ENCODE measurements at regions not wholly inside any gene's neighbourhood (a gene's known extent, or its start where the extent isn't known, plus 50 kb on each side); places are given as distances from the start of the nearest gene placed in this dataset.
"Not testable (repeated sequence)": the region's sequence is repeated elsewhere in the genome, so short reads cannot be mapped to it uniquely, and the experiment has no call there.

DNA sequence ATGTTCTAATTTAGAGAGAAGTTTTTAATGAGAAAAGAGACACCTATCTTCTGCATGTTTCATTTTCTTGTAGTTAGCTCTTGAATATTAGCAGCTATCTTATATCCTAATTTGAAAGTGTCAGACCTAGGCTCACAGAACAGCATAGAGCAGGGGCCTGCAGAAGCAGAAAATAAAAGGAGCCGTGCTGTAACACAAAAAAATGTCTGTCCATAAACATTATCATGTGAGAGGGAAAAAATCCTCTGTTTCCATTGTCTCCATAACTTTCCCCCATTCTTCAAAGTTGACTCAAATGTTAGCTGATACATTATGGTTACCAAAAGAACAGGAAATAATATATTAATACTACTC lies 329.2 kb upstream of the EPHA5 start:
- DNase-seq (ENCODE audit: extremely low read depth in 1 of 2, low read depth in 1 of 2) = no peak

DNA sequence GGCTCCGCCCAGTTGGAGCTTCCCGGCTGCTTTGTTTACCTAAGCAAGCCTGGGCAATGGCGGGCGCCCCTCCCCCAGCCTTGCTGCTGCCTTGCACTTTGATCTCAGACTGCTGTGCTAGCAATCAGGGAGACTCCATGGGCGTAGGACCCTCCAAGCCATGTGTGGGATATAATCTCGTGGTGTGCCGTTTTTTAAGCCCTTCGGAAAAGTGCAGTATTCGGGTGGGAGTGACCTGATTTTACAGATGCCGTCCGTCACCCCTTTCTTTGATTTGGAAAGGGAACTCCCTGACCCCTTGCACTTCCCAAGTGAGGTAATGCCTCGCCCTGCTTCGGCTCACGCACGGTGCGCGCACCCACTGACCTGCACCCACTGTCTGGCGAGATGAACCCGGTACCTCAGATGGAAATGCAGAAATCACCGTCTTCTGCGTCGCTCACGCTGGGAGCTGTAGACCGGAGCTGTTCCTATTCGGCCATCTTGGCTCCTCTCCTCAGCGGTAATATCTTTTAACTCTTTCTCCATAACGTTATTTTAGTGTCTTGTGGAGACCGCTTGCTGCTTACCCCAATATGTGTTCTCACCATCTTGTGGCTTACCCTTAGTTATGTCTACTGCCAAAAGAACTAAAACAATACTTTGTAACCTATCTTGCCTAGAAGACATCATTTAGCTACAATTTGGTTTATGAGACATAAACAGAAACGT lies 328.7 kb upstream of the EPHA5 start:
- DNase-seq (ENCODE audit: extremely low read depth in 1 of 2, low read depth in 1 of 2) = not testable (repeated sequence)

DNA sequence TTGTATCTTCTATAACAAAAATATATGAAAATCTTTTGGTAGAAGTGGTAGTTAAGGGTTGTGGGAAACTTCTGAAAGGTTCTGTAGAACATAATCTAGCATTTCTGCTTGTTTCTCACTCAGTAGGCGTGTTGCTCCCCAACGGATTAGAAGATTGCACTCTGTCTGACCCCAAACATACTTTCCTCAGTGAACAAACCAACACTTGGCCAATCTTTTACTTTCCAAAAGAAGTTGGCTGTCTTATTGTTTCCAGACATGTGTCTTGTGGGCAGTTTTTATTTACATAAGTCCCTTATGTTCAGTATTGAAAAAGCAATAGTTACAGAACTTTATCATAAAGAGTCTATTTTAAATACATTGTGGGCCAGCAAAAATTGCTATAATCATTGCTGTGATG lies 312.8 kb upstream of the EPHA5 start:
- DNase-seq (ENCODE audit: extremely low read depth in 1 of 2, low read depth in 1 of 2) = no peak

DNA sequence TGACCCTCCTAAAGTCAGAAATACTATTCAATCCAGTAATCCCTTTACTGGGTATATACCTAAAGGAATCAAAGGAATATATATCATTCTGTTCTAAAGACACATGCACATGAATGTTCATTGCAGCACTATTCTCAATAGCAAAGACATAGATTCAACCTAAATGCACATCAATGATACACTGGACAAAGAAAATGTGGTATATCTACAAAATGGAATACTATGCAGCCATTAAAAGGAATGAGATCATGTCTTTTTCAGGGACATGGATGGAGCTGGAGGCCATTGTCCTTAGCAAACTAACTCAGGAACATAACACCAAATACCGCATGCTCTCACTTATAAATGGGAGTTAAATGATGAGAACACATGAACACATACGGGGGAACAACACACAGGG lies 306.0 kb upstream of the EPHA5 start:
- DNase-seq (ENCODE audit: extremely low read depth in 1 of 2, low read depth in 1 of 2) = no peak

DNA sequence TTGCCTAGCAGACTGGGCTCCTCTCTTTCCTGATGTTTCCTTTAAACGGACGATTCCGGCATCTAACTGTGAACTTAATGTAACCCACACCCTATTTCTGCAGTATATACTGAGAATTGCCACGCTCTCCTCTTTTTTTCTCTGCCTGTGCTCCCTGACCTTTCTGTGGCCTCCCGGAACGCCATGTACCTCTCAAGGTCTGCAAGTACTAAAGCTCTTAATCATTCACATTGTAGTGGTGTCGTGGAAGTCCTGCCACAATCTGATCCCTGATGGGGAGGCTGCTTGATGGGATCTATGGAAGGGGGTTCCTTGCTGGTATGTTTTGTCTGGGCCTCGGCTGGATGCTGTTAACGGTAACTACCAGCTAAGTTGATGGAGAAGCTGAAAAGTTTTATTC lies 302.9 kb upstream of the EPHA5 start:
- no peak for DNase-seq (ENCODE audit: extremely low read depth in 1 of 2, low read depth in 1 of 2)

DNA sequence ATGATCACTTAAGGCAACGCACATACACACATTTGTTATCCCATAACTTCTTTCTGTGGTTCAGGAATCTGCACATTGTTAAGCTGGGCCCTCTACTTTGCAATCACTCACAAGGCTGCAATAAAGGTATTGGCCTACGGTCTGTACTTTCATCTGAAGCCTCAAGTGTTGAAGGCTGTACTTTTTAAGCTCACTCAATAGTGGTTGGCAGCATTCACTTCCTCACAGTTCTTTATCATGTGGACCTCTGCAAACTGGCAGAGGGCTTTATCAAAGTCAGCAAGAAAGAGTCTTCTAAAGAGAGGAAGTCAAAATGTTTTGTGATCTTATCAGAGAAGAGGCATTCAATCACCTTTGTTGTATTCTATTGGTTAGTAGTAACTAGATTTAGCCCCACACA lies 301.4 kb upstream of the EPHA5 start:
- DNase-seq (ENCODE audit: extremely low read depth in 1 of 2, low read depth in 1 of 2) = no peak

DNA sequence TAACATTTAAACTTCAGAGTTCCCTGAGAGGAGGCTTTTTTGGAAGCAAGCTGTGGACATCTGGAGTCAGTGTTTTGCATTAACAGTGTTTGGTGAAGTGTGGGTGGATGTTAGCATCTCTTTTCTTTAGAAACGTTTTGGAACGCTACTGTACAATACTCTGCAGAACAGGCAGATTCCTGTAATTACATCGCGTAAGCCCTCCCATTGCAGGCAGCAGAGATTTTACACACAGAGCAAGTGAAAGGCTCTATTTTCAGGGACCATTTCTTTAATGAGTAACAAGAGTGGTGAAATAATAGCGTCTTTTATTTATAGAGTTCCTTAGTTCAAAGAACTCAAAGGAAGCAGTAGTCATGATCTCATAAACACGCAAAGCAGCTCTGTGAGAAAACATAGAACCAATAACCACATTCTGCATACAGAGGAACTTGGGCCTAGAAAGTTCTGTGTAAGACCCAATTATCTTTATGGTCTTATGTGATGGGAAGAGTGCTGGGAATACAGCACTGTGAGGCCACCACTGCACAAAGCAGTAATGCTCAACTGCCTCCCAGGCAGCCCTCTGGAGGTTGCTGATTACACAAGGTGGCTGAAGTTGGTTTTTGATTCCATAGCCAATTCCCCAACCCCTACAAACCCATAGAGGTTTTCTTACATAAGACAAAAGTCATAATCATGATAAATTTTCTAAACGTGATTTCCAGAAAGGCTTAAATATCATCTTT lies 298.7 kb upstream of the EPHA5 start:
- no peak for DNase-seq (ENCODE audit: extremely low read depth in 1 of 2, low read depth in 1 of 2)

DNA sequence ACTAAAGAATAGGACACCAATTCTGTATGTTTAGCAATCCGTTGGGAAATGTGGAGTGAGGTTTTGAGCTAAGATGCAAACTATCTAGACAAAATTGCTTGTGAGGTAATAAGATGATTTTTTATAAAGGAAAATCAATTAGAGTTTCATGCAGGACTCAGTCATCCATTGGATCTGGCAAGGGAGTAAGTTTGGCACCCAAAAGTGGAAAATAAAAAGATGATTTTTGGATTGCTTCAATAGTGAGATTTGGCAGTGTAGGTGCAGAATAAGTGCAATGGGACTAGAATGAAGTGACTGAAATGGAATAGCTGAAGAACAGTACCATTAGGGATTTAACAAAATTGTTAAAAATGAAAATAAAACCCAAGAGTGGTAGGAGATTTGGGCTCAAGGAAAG lies 290.5 kb upstream of the EPHA5 start:
- DNase-seq (ENCODE audit: extremely low read depth in 1 of 2, low read depth in 1 of 2) = no peak

DNA sequence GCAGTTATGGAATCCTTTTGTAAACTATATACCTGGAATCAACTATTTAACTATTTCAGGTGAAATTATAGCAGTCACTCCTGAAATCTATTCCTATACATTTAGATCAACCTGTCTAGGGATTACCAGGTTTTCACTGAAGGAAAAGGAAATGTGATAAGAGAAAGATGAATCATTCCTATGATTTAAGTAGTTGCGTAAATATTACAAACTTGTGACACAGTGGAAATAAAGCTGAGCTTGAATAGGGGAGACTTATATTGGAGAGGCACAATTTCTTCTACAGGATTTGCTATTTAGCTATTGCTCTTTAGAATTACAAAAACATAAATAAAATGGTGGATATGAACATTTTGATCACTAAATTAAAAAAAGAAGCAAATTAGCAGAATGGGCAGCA lies 284.1 kb upstream of the EPHA5 start:
- no peak for DNase-seq (ENCODE audit: extremely low read depth in 1 of 2, low read depth in 1 of 2)

DNA sequence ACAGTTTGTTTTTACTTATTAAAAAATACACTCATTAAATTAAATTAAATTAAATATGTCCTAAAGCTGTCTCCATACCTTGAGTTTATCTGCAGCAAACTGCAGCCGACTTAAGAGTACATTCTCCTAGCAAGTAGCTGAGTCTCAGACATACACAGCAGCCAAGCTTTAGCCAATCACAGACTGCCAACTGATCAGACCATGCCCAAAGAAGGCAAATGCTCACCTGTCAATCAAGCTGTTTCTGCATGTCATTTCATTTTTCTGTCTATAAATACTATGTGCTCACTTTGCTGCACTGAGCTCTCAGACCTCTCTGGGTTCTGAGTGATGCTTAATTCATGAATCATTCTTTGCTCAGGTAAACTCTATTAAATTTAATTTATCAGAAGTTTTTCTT lies 280.9 kb upstream of the EPHA5 start:
- no peak for DNase-seq (ENCODE audit: extremely low read depth in 1 of 2, low read depth in 1 of 2)

DNA sequence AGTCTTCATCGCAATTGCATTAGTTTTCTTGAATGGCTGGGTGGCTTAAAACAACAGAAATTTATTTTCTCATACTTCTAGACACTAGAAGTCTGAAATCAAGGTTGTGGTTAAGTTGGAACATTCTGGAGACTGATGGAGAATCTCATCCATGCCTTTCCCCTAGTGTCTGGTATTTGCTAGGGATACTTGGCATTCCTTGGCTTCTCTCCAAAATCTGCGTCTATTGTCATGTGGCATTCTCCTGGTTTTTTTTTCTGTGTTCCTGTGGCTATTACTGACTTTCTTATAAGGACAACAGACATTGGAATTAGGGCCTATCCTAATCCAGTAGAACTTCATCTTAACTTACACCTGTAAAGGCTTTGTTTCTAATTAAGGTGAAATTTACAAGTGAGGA lies 272.8 kb upstream of the EPHA5 start:
- DNase-seq (ENCODE audit: extremely low read depth in 1 of 2, low read depth in 1 of 2) = no peak

DNA sequence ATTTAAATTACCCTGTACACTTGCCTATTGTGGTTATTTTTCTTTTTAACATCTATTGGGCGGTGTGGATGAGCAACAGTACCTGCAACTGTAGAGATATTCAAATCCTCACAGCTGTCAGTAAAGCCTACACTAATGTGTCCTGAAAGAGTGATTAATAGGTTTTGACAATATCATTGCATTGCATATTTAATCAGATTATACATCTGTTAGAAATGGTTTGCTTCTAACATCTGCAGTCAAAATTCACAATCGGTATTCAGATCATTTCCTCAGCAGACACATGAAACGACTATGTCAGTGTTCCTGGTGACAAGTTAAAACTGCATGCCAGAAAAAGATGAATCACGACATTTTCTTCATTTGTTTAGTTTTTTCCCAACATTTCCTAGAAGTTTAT lies 254.6 kb upstream of the EPHA5 start:
- DNase-seq (ENCODE audit: extremely low read depth in 1 of 2, low read depth in 1 of 2) = no peak

DNA sequence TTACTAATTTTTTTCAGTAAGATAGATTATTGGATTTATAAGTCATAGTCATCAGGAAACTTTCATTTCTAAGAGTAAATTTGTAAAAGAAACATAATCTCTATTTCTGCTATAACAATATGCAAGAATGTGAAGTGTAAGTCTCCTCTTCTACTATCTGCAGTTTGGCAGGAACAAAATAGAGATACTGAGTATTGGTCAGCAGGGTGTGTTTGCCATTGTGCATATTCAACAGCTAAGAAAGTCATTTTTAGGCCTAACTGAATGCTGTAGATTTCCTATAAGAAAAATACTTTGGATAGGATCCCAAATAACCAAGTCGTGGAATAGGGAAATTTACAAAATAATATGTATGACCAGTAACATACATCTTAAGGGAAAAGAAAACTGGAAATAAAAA lies 253.3 kb upstream of the EPHA5 start:
- no peak for DNase-seq (ENCODE audit: extremely low read depth in 1 of 2, low read depth in 1 of 2)

DNA sequence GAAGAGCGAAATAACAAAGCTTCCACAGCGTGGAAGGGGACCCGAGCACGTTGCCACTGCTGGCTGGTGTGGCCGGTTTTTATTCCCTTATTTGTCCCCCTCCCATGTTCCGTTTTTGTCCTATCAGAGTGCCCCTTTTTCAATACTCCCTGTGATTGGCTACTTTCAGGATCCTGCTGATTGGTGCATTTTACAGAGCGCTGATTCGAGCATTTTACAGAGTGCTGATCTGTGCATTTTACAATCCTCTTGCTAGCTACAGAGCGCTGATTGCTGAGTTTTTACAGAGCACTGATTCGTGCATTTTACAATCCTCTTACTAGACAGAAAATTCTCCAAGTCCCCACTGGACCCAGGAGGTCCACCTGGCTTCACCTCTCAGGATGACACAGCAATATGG lies 250.9 kb upstream of the EPHA5 start:
- no peak for DNase-seq (ENCODE audit: extremely low read depth in 1 of 2, low read depth in 1 of 2)

DNA sequence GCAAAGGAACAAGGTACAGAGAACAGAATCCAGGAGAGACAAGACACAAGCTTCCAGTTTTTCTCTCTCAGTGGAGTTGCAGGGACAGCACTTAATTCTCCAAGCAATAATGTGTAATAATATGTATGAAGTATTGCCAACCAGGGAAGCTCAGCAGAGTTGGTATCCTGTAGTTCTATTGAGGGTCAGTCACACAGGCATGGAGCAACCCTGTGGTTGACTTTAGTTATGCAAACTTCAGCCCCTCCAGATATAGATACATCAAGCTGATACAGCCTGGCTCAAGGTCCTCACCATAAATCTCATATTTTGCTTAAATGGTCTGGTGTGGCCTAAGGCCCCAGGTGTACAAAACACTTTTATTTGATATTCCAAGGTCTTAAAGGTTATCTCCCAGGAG lies 248.6 kb upstream of the EPHA5 start:
- no peak for DNase-seq (ENCODE audit: extremely low read depth in 1 of 2, low read depth in 1 of 2)

DNA sequence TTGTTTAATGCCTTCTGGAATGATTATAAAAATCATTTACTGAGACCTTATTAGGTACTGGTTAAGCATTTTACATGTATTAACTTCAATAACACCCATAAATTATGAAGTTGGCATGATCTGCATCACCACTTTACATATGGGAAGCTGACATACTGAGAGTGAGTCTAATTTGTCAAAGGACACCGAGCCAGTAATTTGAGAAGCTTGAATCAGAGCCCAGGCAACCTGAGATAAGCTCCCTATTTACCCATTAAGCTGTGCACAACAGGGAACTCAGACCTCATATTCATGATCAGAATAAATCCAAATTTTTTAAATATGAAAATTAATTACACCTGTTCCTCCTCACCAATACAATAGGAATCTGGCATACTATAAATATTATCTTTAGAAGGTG lies 247.9 kb upstream of the EPHA5 start:
- DNase-seq (ENCODE audit: extremely low read depth in 1 of 2, low read depth in 1 of 2) = no peak

DNA sequence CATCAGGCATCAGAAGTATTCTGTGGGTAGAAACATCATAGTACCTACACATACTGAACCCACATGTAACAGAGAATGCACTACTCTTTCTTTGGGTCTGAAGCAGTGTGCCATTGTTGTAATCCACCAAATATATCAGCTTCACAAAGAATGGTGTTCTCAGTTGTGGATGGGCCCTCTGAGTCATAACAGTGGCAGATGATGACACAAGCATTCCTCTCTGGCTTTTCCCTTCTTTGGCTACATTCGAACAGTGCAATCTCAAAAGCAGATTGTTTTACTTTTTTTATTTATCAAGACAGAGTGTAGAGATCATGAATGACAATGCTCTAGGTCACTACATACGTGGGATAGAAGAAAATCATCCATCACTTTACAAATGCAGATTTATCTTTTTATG lies 247.2 kb upstream of the EPHA5 start:
- no peak for DNase-seq (ENCODE audit: extremely low read depth in 1 of 2, low read depth in 1 of 2)

DNA sequence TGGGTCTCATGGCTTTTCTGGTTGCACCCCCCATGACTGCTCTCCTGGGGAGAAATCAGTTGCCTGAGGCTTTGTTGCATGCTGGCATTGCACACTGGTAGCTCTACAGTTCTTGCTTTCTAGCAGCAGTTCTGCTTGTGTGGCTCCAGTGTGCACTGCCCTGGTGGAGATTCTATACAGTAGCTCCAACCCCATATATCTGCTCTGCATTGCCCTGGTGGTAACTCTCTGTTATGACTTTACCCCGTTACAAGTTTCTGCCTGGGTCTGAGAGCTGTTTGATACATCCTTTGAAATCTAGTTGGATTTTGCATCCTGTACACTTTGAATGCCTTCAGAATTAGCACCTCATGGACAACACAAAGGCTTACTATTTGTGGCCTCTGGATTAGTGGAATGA lies 241.4 kb upstream of the EPHA5 start:
- no peak for DNase-seq (ENCODE audit: extremely low read depth in 1 of 2, low read depth in 1 of 2)

DNA sequence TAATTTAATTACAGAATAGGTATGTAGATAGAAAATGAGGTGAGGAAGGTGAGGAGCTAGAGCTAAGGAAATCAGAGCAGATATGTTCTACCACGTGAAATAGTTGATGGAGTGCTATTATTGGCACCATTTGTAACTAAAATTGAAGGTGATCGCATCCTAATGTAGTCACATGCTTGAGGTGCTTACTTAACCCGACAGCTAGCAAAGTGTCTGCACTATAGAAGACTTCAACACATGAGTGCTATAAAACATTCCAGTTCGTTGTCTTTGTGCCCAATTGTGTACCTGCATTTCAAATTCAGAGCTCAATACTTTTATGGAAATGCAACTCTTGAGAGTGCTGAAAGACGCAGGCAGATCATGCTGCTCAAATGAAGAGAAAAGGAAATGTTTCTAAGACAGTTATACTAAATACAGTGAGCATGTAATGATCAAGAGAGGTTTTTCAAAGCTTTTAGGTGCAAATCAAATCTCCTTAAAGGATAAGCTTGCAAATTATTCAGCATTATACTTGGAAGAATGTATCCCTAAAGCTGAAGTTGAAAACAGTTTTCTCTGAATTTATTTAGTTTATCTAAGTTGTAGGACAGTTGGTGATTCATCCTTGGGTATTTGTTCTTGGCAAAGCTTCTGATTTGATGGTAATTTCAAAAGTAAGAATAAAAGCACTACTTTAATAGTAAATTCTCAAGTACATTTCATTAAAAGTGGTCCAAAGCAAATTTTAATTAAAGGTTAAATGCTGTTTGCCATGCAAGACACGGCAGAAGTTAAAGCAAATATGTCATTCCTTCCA lies 223.9 kb upstream of the EPHA5 start:
- DNase-seq (ENCODE audit: extremely low read depth in 1 of 2, low read depth in 1 of 2) = no peak

DNA sequence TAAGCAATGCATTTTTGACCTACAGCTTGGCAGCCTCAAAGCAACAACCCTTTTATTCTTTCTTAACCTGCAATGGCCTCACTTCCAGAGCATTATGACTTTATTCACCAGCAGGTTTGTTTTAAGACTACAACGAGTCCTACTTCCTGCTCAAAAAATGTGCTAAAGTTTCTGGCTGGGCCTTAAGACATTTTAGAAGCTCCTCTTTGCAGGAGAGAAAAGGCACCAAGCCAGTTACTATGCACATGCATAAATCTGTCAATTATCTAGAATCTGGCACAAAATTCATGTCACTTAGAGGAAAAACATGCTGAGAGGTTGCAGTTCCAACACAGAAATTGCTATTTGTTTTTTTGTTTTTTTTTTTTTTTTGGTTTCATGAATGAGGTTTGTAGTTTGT lies 223.0 kb upstream of the EPHA5 start:
- DNase-seq (ENCODE audit: extremely low read depth in 1 of 2, low read depth in 1 of 2) = no peak

DNA sequence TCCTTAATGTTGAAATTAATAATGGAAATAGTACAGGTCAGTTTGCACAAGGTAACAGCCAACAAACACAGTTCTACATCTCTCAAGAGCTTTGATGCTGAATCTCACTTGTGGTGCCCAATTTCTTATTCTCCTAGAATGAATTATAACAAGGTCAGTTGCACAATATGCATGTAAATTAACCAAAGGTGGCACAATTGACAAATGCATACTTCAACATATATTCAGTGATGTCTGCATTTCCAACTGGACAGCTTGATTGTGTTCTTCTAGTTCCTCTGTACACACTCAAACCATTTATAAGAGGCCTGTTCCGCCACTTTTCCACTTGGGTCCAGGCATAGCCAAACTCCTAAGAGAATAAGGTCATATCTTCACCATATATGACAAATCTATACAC lies 210.3 kb upstream of the EPHA5 start:
- DNase-seq (ENCODE audit: extremely low read depth in 1 of 2, low read depth in 1 of 2) = no peak

Measured in activated CD8-positive, alpha-beta memory T cell treated with anti-CD3 and anti-CD28 coated beads for 1 hour (primary cell).